Liver (tissue), 7 donors: ENCODE measurements at regions not wholly inside any gene's neighbourhood (a gene's known extent, or its start where the extent isn't known, plus 50 kb on each side); places are given as distances from the start of the nearest gene placed in this dataset.

Source experiments
- DNase-seq: peaks from one replicate; pipeline ENCODE4 v3.0.0-alpha.2; 2017; ENCODE audit warnings: low spot score
- H3K27ac ChIP-seq, 2 donors: one replicate each; pipeline ENCODE4 v1.7.0; 2013; ENCODE audit warnings: inconsistent platforms in 2 of 2, low read length in 2 of 2, control low read depth in 1 of 2, low read depth in 1 of 2, mild to moderate bottlenecking in 1 of 2
- H3K27me3 ChIP-seq, 4 donors: one replicate each; pipeline versions ENCODE4 v1.6.1 to v1.7.0; 2013; ENCODE audit warnings: low read length in 3 of 4, inconsistent platforms in 1 of 4, mild to moderate bottlenecking in 1 of 4, moderate library complexity in 1 of 4; ENCODE audit not compliant: control insufficient read depth in 4 of 4, insufficient read depth in 4 of 4
- H3K36me3 ChIP-seq, 4 donors: one replicate each; pipeline versions ENCODE4 v1.6.1 to v1.7.0; 2013; ENCODE audit warnings: low read length in 3 of 4, mild to moderate bottlenecking in 3 of 4, low read depth in 1 of 4, moderate library complexity in 1 of 4; ENCODE audit not compliant: control insufficient read depth in 4 of 4, insufficient read depth in 3 of 4
- H3K4me1 ChIP-seq, 4 donors: one replicate each; pipeline versions ENCODE4 v1.6.1 to v1.7.0; 2013; ENCODE audit warnings: low read length in 3 of 4, mild to moderate bottlenecking in 3 of 4, moderate library complexity in 1 of 4; ENCODE audit not compliant: control insufficient read depth in 4 of 4, insufficient read depth in 4 of 4
- H3K4me3 ChIP-seq, 3 donors: one replicate each; pipeline versions ENCODE4 v1.6.1 to v1.7.0; 2013; ENCODE audit warnings: low read length in 3 of 3, control low read depth in 1 of 3, low read depth in 1 of 3, mild to moderate bottlenecking in 1 of 3
- H3K9ac ChIP-seq, 2 donors: one replicate each; pipeline ENCODE4 v1.7.0; 2013; ENCODE audit warnings: low read length in 2 of 2, mild to moderate bottlenecking in 2 of 2, moderate library complexity in 2 of 2, control low read depth in 1 of 2, low read depth in 1 of 2
- H3K9me3 ChIP-seq, 4 donors: one replicate each; pipeline versions ENCODE4 v1.6.1 to v1.7.0; 2013; ENCODE audit warnings: low read length in 3 of 4; ENCODE audit not compliant: control insufficient read depth in 4 of 4
- ATF3 ChIP-seq: IDR thresholded peaks from 2 replicates; pipeline ENCODE4 v1.6.1; 2016; ENCODE audit warnings: antibody characterized with exemption
- FOXA1 ChIP-seq: IDR thresholded peaks from 2 replicates; pipeline ENCODE4 v1.6.1; 2016; ENCODE audit warnings: antibody characterized with exemption
- FOXA2 ChIP-seq: IDR thresholded peaks from 2 replicates; pipeline ENCODE4 v1.6.1; 2016; ENCODE audit warnings: antibody characterized with exemption
- GABPA ChIP-seq, 2 donors: IDR thresholded peaks in 1 of 2; conservative IDR thresholded peaks in 1 of 2; 2 replicates each; pipeline ENCODE4 v1.6.1; 2016; ENCODE audit warnings: antibody characterized with exemption in 2 of 2, mild to moderate bottlenecking in 1 of 2, moderate library complexity in 1 of 2
- HNF4A ChIP-seq, 2 donors: conservative IDR thresholded peaks; 2 replicates each; pipeline ENCODE4 v1.6.1; 2016; ENCODE audit warnings: antibody characterized with exemption in 2 of 2, mild to moderate bottlenecking in 2 of 2
- RAD21 ChIP-seq, 2 donors: IDR thresholded peaks; 2 replicates each; pipeline ENCODE4 v1.6.1; 2016; ENCODE audit warnings: antibody characterized with exemption in 2 of 2, mild to moderate bottlenecking in 2 of 2
- REST ChIP-seq: IDR thresholded peaks from 2 replicates; pipeline ENCODE4 v1.6.1; 2016; ENCODE audit warnings: antibody characterized with exemption, mild to moderate bottlenecking
- SP1 ChIP-seq: IDR thresholded peaks from 2 replicates; pipeline ENCODE4 v1.6.1; 2018; ENCODE audit warnings: antibody characterized with exemption, mild to moderate bottlenecking
- TAF1 ChIP-seq: conservative IDR thresholded peaks from 2 replicates; pipeline ENCODE4 v1.6.1; 2016; ENCODE audit warnings: antibody characterized with exemption, mild to moderate bottlenecking
- YY1 ChIP-seq: IDR thresholded peaks from 2 replicates; pipeline ENCODE4 v1.6.1; 2016; ENCODE audit warnings: antibody characterized with exemption, mild to moderate bottlenecking
- WGBS: extraction: QIAGEN DNeasy Blood & Tissue Kit; methylation state at CpG from one replicate; pipeline ENCODE4 v1.1.7; 2013; 5-methylcytosine and 5-hydroxymethylcytosine counted together
- TF ChIP-seq, protein P1 (sequence below): IDR thresholded peaks from 2 replicates; pipeline ENCODE4 v1.6.1; 2016; ENCODE audit warnings: antibody characterized with exemption
- TF ChIP-seq, protein P2 (sequence below): IDR thresholded peaks from 2 replicates; pipeline ENCODE4 v1.6.1; 2016; ENCODE audit warnings: antibody characterized with exemption
- donor health status: healthy.
- donor health status: healthy.
- donor health status: healthy.
- donor health status: healthy.

DNA sequence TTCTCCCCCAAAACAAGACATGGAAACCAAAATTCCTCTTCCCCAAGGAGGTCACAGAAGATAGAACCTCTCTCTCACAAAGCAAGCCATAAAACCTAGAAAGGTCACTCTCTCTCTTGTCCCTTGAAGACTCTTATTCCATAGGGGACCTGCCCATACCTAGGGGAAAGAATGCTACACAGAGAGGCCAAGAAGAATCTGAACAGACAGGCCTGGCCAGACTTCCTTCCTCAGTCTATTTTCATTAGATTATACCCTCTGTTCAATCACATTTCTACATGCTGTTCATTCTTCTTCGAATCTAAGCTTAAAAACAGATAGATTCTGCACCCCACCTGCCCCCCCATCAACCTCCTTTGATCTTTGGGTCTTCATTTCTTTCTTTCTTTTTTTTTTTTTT is 206.8 kb downstream of the TLE4 start (continued):
- no peak for TF ChIP-seq REST
- no peak for TF ChIP-seq YY1
- TF ChIP-seq TAF1 = no peak
- TF ChIP-seq FOXA1 = no peak

- no peaks in the 10 kb centered on the region for H3K4me1 ChIP-seq
- H3K36me3 ChIP-seq = no peaks in the 10 kb centered on the region
- WGBS = 70% methylated on average over 2 of the region's 2 CpGs
- DNase-seq = no peak
- no peak overlapping the region for H3K27ac ChIP-seq
- H3K9ac ChIP-seq = no peak overlapping the region
- H3K27me3 ChIP-seq = peaks cover 0 to 5% (median 0%) of the 10 kb centered on the region in 4 donors
- TF ChIP-seq GABPA (IDR thresholded peaks at IDR 0.05 in 1 of 2, conservative IDR thresholded peaks at IDR 0.05 in 1 of 2) (no peak), ATF3 (no peak), RAD21 (IDR thresholded peaks at IDR 0.05) (no peak), REST (no peak), FOXA2 (no peak), HNF4A (conservative IDR thresholded peaks at IDR 0.05) (no peak), SP1 (no peak)
- TF ChIP-seq, protein P1, sequence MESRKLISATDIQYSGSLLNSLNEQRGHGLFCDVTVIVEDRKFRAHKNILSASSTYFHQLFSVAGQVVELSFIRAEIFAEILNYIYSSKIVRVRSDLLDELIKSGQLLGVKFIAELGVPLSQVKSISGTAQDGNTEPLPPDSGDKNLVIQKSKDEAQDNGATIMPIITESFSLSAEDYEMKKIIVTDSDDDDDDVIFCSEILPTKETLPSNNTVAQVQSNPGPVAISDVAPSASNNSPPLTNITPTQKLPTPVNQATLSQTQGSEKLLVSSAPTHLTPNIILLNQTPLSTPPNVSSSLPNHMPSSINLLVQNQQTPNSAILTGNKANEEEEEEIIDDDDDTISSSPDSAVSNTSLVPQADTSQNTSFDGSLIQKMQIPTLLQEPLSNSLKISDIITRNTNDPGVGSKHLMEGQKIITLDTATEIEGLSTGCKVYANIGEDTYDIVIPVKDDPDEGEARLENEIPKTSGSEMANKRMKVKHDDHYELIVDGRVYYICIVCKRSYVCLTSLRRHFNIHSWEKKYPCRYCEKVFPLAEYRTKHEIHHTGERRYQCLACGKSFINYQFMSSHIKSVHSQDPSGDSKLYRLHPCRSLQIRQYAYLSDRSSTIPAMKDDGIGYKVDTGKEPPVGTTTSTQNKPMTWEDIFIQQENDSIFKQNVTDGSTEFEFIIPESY = no peak
- TF ChIP-seq, protein P2, sequence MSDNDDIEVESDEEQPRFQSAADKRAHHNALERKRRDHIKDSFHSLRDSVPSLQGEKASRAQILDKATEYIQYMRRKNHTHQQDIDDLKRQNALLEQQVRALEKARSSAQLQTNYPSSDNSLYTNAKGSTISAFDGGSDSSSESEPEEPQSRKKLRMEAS = no peak
- H3K9me3 ChIP-seq = no peaks in the 10 kb centered on the region
- no peak overlapping the region for H3K4me3 ChIP-seq
Observed at GRCh38 chr9:79776581-79776980, 204.8 kb downstream of the TLE4 start.
